ENCODE measurements at regions not wholly inside any gene's neighbourhood (a gene's known extent, or its start where the extent isn't known, plus 50 kb on each side); places are given as distances from the start of the nearest gene placed in this dataset.

- DNase-seq (ENCODE audit: low read depth in 2 of 2, low spot score in 1 of 2), result no peak
Observed at GRCh38 chr12:128178966-128179365, 88.0 kb upstream of the TMEM132C start.

GRCh38 chr12:128180166-128180565, 86.8 kb upstream of the TMEM132C start:
- no peak for DNase-seq (ENCODE audit: low read depth in 2 of 2, low spot score in 1 of 2)

GRCh38 chr12:128190052-128190451, 76.9 kb upstream of the TMEM132C start:
- no peak for DNase-seq (ENCODE audit: low read depth in 2 of 2, low spot score in 1 of 2)

- DNase-seq (ENCODE audit: low read depth in 2 of 2, low spot score in 1 of 2), result no peak
Observed at GRCh38 chr12:128190614-128191013, 76.4 kb upstream of the TMEM132C start.

- no peak for DNase-seq (ENCODE audit: low read depth in 2 of 2, low spot score in 1 of 2)
Observed at GRCh38 chr12:128191380-128191779, 75.6 kb upstream of the TMEM132C start.

- DNase-seq (ENCODE audit: low read depth in 2 of 2, low spot score in 1 of 2), result no peak
Observed at GRCh38 chr12:128204711-128205110, 62.3 kb upstream of the TMEM132C start.

- DNase-seq (ENCODE audit: low read depth in 2 of 2, low spot score in 1 of 2), result no peak
Observed at GRCh38 chr12:128205145-128205544, 61.8 kb upstream of the TMEM132C start.

- no peak for DNase-seq (ENCODE audit: low read depth in 2 of 2, low spot score in 1 of 2)
Observed at GRCh38 chr12:128205758-128206157, 61.2 kb upstream of the TMEM132C start.
